ENCODE measurements at regions not wholly inside any gene's neighbourhood (a gene's known extent, or its start where the extent isn't known, plus 50 kb on each side); places are given as distances from the start of the nearest gene placed in this dataset.

DNA sequence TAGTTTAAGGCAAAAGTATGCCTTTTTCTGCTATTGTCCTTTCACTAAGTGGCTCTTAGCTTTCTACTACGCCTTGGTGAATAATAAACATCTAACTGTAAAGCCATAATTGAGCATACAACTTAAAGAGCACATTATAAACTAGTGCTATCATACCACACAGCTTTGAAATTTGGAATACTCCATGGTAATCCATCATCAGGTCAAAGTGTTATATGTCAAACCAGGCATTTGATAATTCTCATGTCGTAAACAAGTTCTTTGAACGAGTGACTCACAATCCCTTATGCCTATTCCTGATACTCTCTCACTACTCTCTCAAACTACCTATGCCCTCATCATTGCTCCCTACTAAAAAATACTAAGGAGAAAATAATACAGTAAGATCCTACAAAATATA lies 60.3 kb upstream of the FMN2 start:
- no peak for DNase-seq (ENCODE audit: low read depth in 2 of 2)

DNA sequence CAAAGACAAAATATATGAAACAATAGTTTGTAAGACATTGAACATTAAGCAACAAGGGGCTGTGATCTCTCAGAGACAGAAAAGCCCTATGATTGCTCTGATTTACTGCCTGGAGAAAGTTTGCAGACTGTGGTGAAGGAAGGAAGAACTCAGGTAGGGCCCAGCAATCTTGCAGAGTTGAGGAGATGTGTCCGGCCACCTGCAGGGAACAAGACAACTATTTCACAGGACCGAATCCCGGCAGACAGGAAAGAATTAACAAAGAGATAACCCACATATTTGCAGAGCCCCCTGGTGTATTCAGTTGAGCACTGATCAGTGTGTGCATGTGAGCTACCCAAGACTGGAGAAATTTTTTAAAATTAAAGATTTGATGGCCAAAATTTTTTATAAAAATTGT lies 58.3 kb upstream of the FMN2 start:
- no peak for DNase-seq (ENCODE audit: low read depth in 2 of 2)

DNA sequence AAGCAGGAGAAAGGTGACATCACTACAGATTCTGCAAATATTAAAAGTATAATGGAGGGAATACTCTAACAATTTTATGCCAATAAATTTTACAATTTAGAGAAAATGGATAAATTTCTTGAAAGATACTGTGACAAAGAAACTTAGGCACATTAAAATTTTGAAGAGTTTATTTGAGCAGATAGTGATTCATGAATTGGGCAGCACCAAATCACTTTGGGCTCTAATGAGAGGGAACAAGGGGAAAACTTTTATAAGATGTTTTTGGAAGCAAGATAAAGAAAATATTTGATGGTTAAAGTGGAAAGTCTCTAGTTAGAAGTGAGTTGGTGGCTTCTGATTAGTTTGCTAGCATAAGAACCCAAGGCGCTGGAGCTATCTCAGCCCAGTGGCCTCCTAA lies 55.2 kb upstream of the FMN2 start:
- no peak for DNase-seq (ENCODE audit: low read depth in 2 of 2)
